Activated CD4-positive, alpha-beta T cell treated with anti-CD3 and anti-CD28 coated beads for 1 hour (primary cell): ENCODE measurements at regions not wholly inside any gene's neighbourhood (a gene's known extent, or its start where the extent isn't known, plus 50 kb on each side); places are given as distances from the start of the nearest gene placed in this dataset.
"Not testable (repeated sequence)": the region's sequence is repeated elsewhere in the genome, so short reads cannot be mapped to it uniquely, and the experiment has no call there.

Experiments
- DNase-seq: peaks from one replicate; pipeline ENCODE4 v3.0.0-alpha.2; 2020

- no peak for DNase-seq
Measured at GRCh38 chr1:195738966-195739650, 869.1 kb downstream of the KCNT2 start.

GRCh38 chr1:195735140-195735539 is 873.1 kb downstream of the KCNT2 start:
- DNase-seq: no peak

- DNase-seq: no peak
Measured at GRCh38 chr1:195733826-195734225, 874.4 kb downstream of the KCNT2 start.

- no peak for DNase-seq
Measured at GRCh38 chr1:195733408-195733807, 874.8 kb downstream of the KCNT2 start.

GRCh38 chr1:195731385-195731784 is 876.9 kb downstream of the KCNT2 start:
- no peak for DNase-seq

- no peak for DNase-seq
Measured at GRCh38 chr1:195723796-195724194, 884.4 kb downstream of the KCNT2 start.

DNA sequence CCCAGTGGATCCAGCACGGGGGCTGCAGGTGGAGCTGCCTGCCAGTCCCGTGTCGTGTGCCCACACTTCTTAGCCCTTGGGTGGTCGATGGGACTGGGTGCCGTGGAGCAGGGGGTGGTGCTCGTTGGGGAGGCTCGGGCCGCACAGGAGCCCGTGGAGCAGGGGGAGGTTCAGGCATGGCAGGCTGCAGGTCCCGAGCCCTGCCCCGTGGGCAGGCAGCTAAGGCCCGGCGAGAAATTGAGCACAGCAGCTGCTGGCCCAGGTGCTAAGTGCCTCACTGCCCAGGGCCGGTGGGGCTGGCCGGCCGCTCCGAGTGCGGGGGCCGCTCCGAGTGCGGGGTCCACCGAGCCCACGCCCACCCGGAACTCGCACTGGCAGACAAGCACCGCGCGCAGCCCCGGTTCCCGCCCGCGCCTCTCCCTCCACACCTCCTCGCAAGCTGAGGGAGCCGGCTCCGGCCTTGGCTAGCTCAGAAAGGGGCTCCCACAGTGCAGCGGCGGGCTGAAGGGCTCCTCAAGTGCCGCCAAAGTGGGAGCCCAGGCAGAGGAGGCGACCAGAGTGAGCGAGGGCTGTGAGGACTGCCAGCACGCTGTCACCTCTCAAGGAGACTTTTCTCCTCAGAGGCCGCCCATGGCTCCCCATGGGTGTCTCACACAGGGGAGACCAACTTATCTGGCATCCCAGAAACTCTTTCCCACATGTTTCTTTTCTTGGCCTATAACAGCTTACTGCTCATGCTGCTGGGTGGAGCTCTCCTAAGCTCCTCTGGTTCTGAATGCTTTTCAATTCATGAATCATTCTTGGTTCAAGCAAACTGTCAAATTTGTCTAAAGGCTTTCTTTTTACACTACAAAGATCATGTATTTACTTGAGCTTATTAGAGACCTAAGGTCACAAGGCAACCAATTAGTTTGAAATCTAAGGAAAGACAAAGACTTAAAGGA is 885.1 kb downstream of the KCNT2 start:
- DNase-seq: not testable (repeated sequence)

DNA sequence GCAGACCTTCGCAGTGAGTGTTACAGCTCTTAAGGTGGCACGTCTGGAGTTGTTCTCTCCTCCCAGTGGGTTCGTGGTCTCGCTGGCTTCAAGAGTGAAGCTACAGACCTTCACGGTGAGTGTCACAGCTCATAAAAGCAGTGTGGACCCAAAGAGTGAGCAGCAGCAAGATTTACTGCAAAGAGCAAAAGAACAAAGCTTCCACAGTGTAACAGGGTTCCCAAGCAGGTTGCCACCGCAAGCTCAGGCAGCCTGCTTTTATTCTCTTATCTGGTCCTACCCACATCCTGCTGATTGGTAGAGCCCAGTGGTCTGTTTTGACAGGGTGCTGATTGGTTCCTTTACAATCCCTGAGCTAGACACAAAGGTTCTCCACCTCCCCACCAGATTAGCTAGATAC is 886.1 kb downstream of the KCNT2 start:
- DNase-seq: not testable (repeated sequence)

- no peak for DNase-seq
Measured at GRCh38 chr1:195721210-195721971, 886.8 kb downstream of the KCNT2 start.

GRCh38 chr1:195717651-195718050 is 890.6 kb downstream of the KCNT2 start:
- no peak for DNase-seq

DNA sequence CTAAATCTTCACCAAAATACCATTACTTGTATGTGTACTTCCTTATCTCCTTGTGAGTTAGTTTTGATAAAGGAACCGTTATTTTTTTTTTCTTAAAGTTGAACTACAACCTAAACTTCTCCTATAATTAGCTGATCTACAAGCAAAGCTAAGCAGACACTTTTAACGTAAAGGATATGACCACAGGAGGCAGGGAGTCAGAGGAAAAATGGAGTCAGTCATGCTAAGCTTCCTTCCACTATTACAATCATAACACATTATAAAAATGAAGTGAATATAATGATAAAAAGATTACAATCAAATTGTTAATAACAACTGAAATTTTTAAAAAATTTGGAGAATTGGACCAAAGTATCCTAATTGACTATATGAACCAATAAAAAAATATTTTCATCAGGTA is 892.6 kb downstream of the KCNT2 start:
- no peak for DNase-seq

GRCh38 chr1:195714248-195714647 is 894.0 kb downstream of the KCNT2 start:
- DNase-seq: no peak

GRCh38 chr1:195709821-195710220 is 898.4 kb downstream of the KCNT2 start:
- no peak for DNase-seq

DNA sequence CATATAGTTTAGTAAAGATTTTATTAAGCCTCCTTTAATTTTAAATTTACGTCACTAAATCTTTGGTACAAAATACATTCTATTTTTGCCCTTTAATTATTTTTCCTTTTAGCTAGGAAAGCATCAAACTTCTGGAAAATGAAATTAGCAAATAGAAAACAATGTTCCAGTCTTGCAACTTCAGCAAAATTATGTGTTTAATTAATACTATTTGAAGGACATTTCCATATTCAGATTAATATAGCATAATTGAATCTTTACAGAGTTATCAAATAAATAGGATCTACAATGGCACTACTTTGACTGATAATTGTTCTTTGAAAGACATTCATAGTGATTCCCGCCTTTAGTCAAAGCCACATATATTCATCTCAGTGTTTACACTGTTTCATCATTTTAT is 904.2 kb downstream of the KCNT2 start:
- no peak for DNase-seq

GRCh38 chr1:195701149-195701548 is 907.1 kb downstream of the KCNT2 start:
- DNase-seq: no peak

DNA sequence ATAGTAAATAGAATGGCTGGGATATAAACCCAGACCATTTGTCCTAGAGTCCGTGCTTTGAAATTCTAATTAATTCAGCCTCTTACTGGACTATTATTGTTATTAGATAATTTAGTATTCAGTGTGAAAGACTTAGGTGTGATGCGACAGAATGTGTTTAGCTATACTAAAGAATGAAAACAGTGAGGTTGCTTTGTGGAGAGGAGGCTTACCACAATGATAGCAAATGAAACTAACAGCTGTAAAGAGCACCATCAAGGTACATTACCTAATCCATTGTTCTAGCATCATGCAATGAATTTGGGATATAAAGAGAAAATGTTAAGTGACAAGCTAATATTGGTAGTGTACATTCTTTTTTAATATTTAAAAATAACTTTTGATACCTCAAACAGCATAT is 911.1 kb downstream of the KCNT2 start:
- DNase-seq: no peak

DNA sequence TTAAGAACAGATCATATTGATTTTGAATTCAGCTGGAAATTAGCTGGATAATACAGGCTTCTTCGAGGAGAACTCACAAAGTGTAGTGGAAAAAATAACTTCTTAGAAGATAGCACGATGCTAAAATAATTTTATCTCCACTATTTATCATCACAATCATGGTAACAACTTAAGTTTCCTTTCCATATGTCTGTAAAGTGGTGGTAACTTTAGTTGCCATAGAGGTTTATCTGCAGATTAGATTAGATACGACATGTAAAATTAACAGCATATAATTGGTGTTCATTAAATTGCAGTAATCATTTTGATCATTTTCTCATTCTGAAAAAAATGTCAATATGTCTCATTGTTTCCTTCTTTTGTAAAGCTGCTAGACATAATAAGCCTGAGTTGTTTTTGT is 921.5 kb downstream of the KCNT2 start:
- DNase-seq: no peak

DNA sequence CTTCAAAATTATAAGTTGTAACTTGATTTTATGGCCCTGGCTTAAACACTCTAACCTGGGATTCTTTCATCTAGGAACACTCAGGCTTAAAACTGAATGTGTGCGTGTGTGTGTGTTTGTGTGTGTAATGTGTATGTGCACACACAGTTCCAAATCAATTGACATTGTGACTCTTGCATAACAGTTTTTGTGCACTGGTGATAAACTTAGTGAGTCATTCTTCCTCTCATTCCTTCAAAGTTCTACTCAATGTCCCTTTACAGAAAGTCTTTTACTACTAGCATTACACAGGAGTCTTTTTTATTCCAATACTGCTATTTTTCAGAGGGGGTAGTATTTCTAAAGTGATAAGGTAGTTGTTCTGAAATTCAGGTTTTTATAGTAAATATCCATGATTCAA is 943.6 kb downstream of the KCNT2 start:
- no peak for DNase-seq

- no peak for DNase-seq
Measured at GRCh38 chr1:195663549-195664280, 944.5 kb downstream of the KCNT2 start.

DNA sequence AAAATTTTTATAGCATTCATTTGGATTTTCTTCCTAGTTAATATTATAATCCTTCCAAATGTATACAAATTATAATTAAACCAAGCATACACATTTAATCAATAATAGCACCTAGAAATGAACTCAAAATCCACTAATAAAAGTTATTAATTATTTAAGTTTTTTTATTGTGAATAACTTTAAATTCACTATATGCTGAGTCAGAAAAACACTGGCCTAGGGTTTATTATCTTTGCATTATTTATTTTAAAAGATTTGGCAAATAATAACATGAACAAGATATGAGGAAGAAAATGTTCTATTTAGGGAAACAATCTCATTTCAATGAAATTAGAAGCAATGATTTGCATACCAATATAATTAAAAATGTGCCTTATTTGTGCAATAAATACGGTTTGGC is 951.5 kb downstream of the KCNT2 start:
- DNase-seq: no peak

DNA sequence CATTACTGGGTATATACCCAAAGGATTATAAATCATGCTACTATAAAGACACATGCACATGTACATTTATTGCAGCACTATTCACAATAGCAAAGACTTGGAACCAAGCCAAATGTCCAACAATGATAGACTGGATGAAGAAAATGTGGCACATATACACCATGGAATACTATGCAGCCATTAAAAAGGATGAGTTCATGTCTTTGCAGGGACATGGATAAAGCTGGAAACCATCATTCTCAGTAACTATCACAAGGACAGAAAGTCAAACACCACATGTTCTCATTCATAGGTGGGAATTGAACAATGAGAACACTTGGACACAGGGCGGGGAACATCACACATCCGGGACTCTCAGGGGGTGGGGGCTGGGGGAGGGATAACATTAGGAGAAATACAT is 959.4 kb downstream of the KCNT2 start:
- DNase-seq: not testable (repeated sequence)

DNA sequence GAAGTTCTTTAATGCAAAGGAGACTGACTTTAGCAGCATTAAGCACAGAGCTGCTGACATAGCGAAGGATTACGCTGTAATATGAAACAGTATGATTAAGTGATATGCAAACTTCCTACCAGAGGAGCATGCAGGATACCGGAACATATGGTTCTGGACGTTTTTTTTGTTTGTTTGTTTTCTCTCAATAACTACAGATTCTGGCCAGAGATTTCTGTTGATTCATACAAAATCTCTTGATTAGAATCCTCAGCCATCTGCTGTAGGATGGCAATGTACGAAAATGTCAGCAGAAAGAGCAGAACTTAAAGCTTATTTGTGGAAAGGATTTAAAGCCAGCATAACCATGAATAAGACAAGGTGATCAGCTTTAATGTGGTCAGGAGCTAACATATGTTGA is 970.7 kb downstream of the KCNT2 start:
- DNase-seq: no peak

DNA sequence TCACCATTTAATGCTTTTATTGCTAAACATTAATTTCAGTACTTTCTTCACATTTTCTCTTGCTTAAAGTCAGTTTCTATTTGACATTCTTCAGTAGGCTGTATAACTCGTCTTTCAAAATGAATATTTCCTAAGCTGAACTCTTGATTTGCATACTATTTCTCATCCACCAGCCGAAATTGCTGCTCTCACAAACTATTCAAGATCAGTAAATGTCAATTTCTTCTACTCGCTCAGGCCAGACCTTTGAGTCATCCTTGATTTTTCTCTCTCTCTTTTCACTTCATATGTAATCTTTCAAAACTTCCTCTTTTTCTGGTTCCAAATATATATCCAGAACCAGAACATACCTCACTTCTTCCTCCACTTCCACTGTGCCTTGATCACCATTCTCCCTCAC is 990.0 kb downstream of the KCNT2 start:
- no peak for DNase-seq
